GM19023 (cell line): ENCODE measurements at regions not wholly inside any gene's neighbourhood (a gene's known extent, or its start where the extent isn't known, plus 50 kb on each side); places are given as distances from the start of the nearest gene placed in this dataset.

Source experiments
- ATAC-seq: cut with Tn5 transposase; IDR thresholded peaks from one replicate; pipeline ENCODE4 v1.9.1; 2021; ENCODE audit warnings: mild to moderate bottlenecking, moderate library complexity; ENCODE audit not compliant: unreplicated experiment

GRCh38 chr6:21807299-21808044 lies 213.9 kb downstream of the SOX4 start:
- no peak for ATAC-seq

GRCh38 chr6:21808045-21808470 lies 214.5 kb downstream of the SOX4 start:
- no peak for ATAC-seq

GRCh38 chr6:21808551-21809242 lies 215.1 kb downstream of the SOX4 start:
- no peak for ATAC-seq

- ATAC-seq, result no peak
These were observed 217.9 kb downstream of the SOX4 start for GRCh38 chr6:21811484-21811883.

- no peak for ATAC-seq
These were observed 222.7 kb downstream of the SOX4 start for GRCh38 chr6:21816231-21816630.

GRCh38 chr6:21820442-21820841 lies 226.9 kb downstream of the SOX4 start:
- no peak for ATAC-seq

GRCh38 chr6:21823371-21823770 lies 229.8 kb downstream of the SOX4 start:
- no peak for ATAC-seq

GRCh38 chr6:21824431-21825177 lies 231.1 kb downstream of the SOX4 start:
- ATAC-seq, result no peak

- ATAC-seq, result no peak
These were observed 232.5 kb downstream of the SOX4 start for GRCh38 chr6:21826023-21826422.

GRCh38 chr6:21826904-21827303 lies 233.4 kb downstream of the SOX4 start:
- ATAC-seq, result no peak

- no peak for ATAC-seq
These were observed 234.1 kb downstream of the SOX4 start for GRCh38 chr6:21827425-21828202.

GRCh38 chr6:21828704-21829103 lies 235.2 kb downstream of the SOX4 start:
- no peak for ATAC-seq

GRCh38 chr6:21829126-21829525 lies 235.6 kb downstream of the SOX4 start:
- no peak for ATAC-seq

- no peak for ATAC-seq
These were observed 238.2 kb downstream of the SOX4 start for GRCh38 chr6:21831521-21832291.

GRCh38 chr6:21836277-21836676 lies 242.7 kb downstream of the SOX4 start:
- no peak for ATAC-seq

GRCh38 chr6:21836772-21837425 lies 243.3 kb downstream of the SOX4 start:
- ATAC-seq, result no peak

GRCh38 chr6:21840428-21840827 lies 246.9 kb downstream of the SOX4 start:
- ATAC-seq, result no peak

- no peak for ATAC-seq
These were observed 249.5 kb downstream of the SOX4 start for GRCh38 chr6:21842875-21843645.
